GM19035 (cell line): ENCODE measurements at regions not wholly inside any gene's neighbourhood (a gene's known extent, or its start where the extent isn't known, plus 50 kb on each side); places are given as distances from the start of the nearest gene placed in this dataset.
A peak's percentile ranks its signal among the peaks of the same experiment; 100 is the strongest.

Experiments used
- ATAC-seq: cut with Tn5 transposase; IDR thresholded peaks from one replicate; pipeline ENCODE4 v1.9.1; 2021; ENCODE audit not compliant: unreplicated experiment

- no peak for ATAC-seq
These were observed 329.0 kb downstream of the MAF start for GRCh38 chr16:79271583-79271982.

- ATAC-seq = no peak
These were observed 330.5 kb downstream of the MAF start for GRCh38 chr16:79270011-79270410.

GRCh38 chr16:79269211-79269863 lies 331.2 kb downstream of the MAF start:
- ATAC-seq = peak; percentile 96

- ATAC-seq = no peak
These were observed 332.8 kb downstream of the MAF start for GRCh38 chr16:79267781-79268180.

- ATAC-seq = no peak
These were observed 333.4 kb downstream of the MAF start for GRCh38 chr16:79267146-79267545.

GRCh38 chr16:79265701-79266100 lies 334.8 kb downstream of the MAF start:
- ATAC-seq = no peak

- ATAC-seq = no peak
These were observed 335.3 kb downstream of the MAF start for GRCh38 chr16:79265196-79265595.

- ATAC-seq = no peak
These were observed 336.1 kb downstream of the MAF start for GRCh38 chr16:79264237-79265109.

- ATAC-seq = no peak
These were observed 337.1 kb downstream of the MAF start for GRCh38 chr16:79263425-79263824.
